ENCODE measurements at regions not wholly inside any gene's neighbourhood (a gene's known extent, or its start where the extent isn't known, plus 50 kb on each side); places are given as distances from the start of the nearest gene placed in this dataset.

- TF ChIP-seq CTCF (conservative IDR thresholded peaks at IDR 0.05; ENCODE audit: low read length): no peak
- no peak for TF ChIP-seq EZH2phosphoT487 (IDR thresholded peaks at IDR 0.05; ENCODE audit: borderline replicate concordance, low read depth, low read length)
Observed at GRCh38 chr4:108556166-108556565, 64.2 kb upstream of the RPL34 start.

Measured in OCI-LY7 (cell line).